Thyroid gland (tissue), 4 donors: ENCODE measurements at regions not wholly inside any gene's neighbourhood (a gene's known extent, or its start where the extent isn't known, plus 50 kb on each side); places are given as distances from the start of the nearest gene placed in this dataset.

Experiments
- POLR2A ChIP-seq, 2 donors: fragments of 450-650 bp; IDR thresholded peaks; one replicate each; pipeline ENCODE4 v1.6.1; 2017; ENCODE audit warnings: antibody characterized with exemption in 2 of 2, mild to moderate bottlenecking in 2 of 2, moderate library complexity in 1 of 2
- TF ChIP-seq, protein P1 (sequence below), 6 experiments: fragments of 200-600 bp in 3 of 6; fragments of 450-650 bp in 3 of 6; sonication (generic) in 3 of 6; IDR thresholded peaks; one replicate each; pipeline ENCODE4 v1.5.1; 2016 to 2019; ENCODE audit warnings: antibody characterized with exemption in 6 of 6, mild to moderate bottlenecking in 2 of 6, inconsistent platforms in 1 of 6, moderate library complexity in 1 of 6

DNA sequence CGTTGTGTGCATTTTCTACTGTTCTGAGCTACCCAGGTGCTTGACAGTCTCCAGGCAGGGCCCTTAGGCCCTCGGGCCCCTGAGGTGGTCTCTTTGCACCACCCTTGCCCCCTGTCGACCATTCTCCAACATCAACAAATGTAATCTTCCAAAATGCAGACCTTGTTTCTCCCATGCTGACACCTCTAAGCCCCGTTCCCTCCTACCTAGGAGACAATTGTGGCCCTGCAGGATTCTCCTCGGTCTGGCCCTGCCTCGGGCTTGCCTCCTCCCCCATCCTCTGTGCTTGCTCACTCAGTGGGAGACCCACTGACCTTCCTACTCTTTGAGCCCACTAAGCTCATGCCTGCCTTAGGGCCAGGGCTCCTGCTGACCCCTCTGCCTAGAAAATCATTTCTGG lies 104.2 kb upstream of the TARDBP start:
- TF ChIP-seq, protein P1, sequence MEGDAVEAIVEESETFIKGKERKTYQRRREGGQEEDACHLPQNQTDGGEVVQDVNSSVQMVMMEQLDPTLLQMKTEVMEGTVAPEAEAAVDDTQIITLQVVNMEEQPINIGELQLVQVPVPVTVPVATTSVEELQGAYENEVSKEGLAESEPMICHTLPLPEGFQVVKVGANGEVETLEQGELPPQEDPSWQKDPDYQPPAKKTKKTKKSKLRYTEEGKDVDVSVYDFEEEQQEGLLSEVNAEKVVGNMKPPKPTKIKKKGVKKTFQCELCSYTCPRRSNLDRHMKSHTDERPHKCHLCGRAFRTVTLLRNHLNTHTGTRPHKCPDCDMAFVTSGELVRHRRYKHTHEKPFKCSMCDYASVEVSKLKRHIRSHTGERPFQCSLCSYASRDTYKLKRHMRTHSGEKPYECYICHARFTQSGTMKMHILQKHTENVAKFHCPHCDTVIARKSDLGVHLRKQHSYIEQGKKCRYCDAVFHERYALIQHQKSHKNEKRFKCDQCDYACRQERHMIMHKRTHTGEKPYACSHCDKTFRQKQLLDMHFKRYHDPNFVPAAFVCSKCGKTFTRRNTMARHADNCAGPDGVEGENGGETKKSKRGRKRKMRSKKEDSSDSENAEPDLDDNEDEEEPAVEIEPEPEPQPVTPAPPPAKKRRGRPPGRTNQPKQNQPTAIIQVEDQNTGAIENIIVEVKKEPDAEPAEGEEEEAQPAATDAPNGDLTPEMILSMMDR (IDR thresholded peaks at IDR 0.05): no peak
- no peak for TF ChIP-seq POLR2A (IDR thresholded peaks at IDR 0.05)
